ENCODE measurements at regions not wholly inside any gene's neighbourhood (a gene's known extent, or its start where the extent isn't known, plus 50 kb on each side); places are given as distances from the start of the nearest gene placed in this dataset.

GRCh38 chr11:98545544-98546175 is 475.1 kb upstream of the CNTN5 start:
- 72% methylated on average over 5 of the region's 5 CpGs for WGBS

GRCh38 chr11:98549571-98549970 is 471.2 kb upstream of the CNTN5 start:
- WGBS, result 69% methylated on average over 3 of the region's 3 CpGs
- no peak overlapping the region for H3K27ac ChIP-seq (ENCODE audit: low read depth in 1 of 2, low read length in 2 of 2)
- no peak overlapping the region for H3K4me3 ChIP-seq (ENCODE audit: low read depth in 1 of 3, low read length in 3 of 3)
- H3K27me3 ChIP-seq (ENCODE audit: control insufficient read depth in 4 of 4, insufficient read depth in 4 of 4, low read length in 3 of 4), result no peaks in the 10 kb centered on the region
- no peaks in the 10 kb centered on the region for H3K4me1 ChIP-seq (ENCODE audit: control insufficient read depth in 4 of 4, insufficient read depth in 4 of 4, low read length in 3 of 4)
- no peak overlapping the region for H3K9ac ChIP-seq (ENCODE audit: low read depth in 1 of 2, low read length in 2 of 2)
- no peak for DNase-seq (ENCODE audit: low spot score)
- no peaks in the 10 kb centered on the region for H3K36me3 ChIP-seq (ENCODE audit: control insufficient read depth in 4 of 4, insufficient read depth in 3 of 4, low read depth in 1 of 4, low read length in 3 of 4)
- no peaks in the 10 kb centered on the region for H3K9me3 ChIP-seq (ENCODE audit: control insufficient read depth in 4 of 4, low read length in 3 of 4)
- no peak for TF ChIP-seq TAF1 (conservative IDR thresholded peaks at IDR 0.05)
- no peak for TF ChIP-seq RAD21 (IDR thresholded peaks at IDR 0.05)
- no peak for TF ChIP-seq FOXA2 (IDR thresholded peaks at IDR 0.05)
- no peak for TF ChIP-seq CTCF (IDR thresholded peaks at IDR 0.05; ENCODE audit: low read depth, low read length, missing input control)
- no peak for TF ChIP-seq ZBTB33 (IDR thresholded peaks at IDR 0.05)
- TF ChIP-seq HNF4G (IDR thresholded peaks at IDR 0.05), result no peak
- TF ChIP-seq HNF4A (conservative IDR thresholded peaks at IDR 0.05), result no peak
- TF ChIP-seq SP1 (IDR thresholded peaks at IDR 0.05), result no peak
- TF ChIP-seq FOXA1 (IDR thresholded peaks at IDR 0.05), result no peak

More at GRCh38 chr11:98545544-98546175, 475.1 kb upstream of the CNTN5 start:
- no peaks in the 10 kb centered on the region for H3K27me3 ChIP-seq (ENCODE audit: control insufficient read depth in 4 of 4, insufficient read depth in 4 of 4, low read length in 3 of 4)
- no peak for DNase-seq (ENCODE audit: low spot score)
- H3K9me3 ChIP-seq (ENCODE audit: control insufficient read depth in 4 of 4, low read length in 3 of 4), result no peaks in the 10 kb centered on the region
- no peak overlapping the region for H3K4me3 ChIP-seq (ENCODE audit: low read depth in 1 of 3, low read length in 3 of 3)
- H3K4me1 ChIP-seq (ENCODE audit: control insufficient read depth in 4 of 4, insufficient read depth in 4 of 4, low read length in 3 of 4), result no peaks in the 10 kb centered on the region
- H3K36me3 ChIP-seq (ENCODE audit: control insufficient read depth in 4 of 4, insufficient read depth in 3 of 4, low read depth in 1 of 4, low read length in 3 of 4), result no peaks in the 10 kb centered on the region
- TF ChIP-seq FOXA2 (IDR thresholded peaks at IDR 0.05) (no peak), FOXA1 (IDR thresholded peaks at IDR 0.05) (no peak), JUND (IDR thresholded peaks at IDR 0.05) (no peak), NR2F2 (IDR thresholded peaks at IDR 0.05) (no peak), GABPA (IDR thresholded peaks at IDR 0.05 in 1 of 2, conservative IDR thresholded peaks at IDR 0.05 in 1 of 2) (no peak), HNF4A (conservative IDR thresholded peaks at IDR 0.05) (no peak), SP1 (IDR thresholded peaks at IDR 0.05) (no peak), MAX (IDR thresholded peaks at IDR 0.05) (no peak), ZBTB33 (IDR thresholded peaks at IDR 0.05) (no peak), TAF1 (conservative IDR thresholded peaks at IDR 0.05) (no peak), YY1 (IDR thresholded peaks at IDR 0.05) (no peak), EGR1 (IDR thresholded peaks at IDR 0.05; ENCODE audit: low read depth in 2 of 2) (no peak), ATF3 (IDR thresholded peaks at IDR 0.05) (no peak), REST (IDR thresholded peaks at IDR 0.05) (no peak)
- H3K27ac ChIP-seq (ENCODE audit: low read depth in 1 of 2, low read length in 2 of 2), result no peak overlapping the region
- H3K9ac ChIP-seq (ENCODE audit: low read depth in 1 of 2, low read length in 2 of 2), result no peak overlapping the region
